Esophagus squamous epithelium (tissue), 4 donors: ENCODE measurements at regions not wholly inside any gene's neighbourhood (a gene's known extent, or its start where the extent isn't known, plus 50 kb on each side); places are given as distances from the start of the nearest gene placed in this dataset.

Experiments used
- POLR2A ChIP-seq, 4 donors: fragments of 450-650 bp; IDR thresholded peaks; one replicate each; pipeline ENCODE4 v1.6.1; 2017; ENCODE audit warnings: antibody characterized with exemption in 4 of 4, mild to moderate bottlenecking in 4 of 4, moderate library complexity in 3 of 4
- TF ChIP-seq, protein P1 (sequence below), 6 experiments: fragments of 450-650 bp in 4 of 6; fragments of 200-600 bp in 2 of 6; sonication (generic) in 2 of 6; IDR thresholded peaks; one replicate each; pipeline ENCODE4 v1.5.1; 2016 to 2019; ENCODE audit warnings: antibody characterized with exemption in 6 of 6, mild to moderate bottlenecking in 4 of 6, moderate library complexity in 4 of 6

DNA sequence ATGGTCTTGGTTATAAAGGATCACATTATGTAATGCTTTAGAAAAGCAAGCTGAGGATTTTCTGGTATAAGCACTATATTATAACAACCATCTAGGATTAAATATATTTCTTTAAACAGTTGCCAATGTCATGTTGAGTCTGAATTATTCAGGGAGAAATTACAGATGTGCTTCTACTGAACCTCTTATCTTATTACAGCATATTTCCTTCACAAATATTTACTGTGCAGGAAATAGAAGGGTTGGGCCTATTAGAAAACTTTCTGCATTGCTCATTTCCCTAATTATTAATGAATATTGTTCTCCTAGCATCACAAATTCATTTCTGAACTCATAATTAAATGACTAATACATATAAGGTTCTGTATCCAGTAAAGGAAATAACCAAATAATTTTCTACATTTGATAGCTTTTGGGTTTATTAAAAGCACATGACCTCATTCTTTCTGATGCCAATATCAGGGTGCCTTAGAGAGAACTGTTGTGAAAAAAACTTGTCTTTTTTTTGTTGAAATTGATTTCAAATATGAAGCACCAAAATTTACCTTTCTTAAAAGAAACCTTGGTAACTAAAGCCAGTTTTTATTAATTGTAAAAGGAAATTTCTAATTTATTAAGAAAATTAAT, 476.8 kb upstream of the PTGER4 start:
- TF ChIP-seq POLR2A (IDR thresholded peaks at IDR 0.05) = no peak
- TF ChIP-seq, protein P1, sequence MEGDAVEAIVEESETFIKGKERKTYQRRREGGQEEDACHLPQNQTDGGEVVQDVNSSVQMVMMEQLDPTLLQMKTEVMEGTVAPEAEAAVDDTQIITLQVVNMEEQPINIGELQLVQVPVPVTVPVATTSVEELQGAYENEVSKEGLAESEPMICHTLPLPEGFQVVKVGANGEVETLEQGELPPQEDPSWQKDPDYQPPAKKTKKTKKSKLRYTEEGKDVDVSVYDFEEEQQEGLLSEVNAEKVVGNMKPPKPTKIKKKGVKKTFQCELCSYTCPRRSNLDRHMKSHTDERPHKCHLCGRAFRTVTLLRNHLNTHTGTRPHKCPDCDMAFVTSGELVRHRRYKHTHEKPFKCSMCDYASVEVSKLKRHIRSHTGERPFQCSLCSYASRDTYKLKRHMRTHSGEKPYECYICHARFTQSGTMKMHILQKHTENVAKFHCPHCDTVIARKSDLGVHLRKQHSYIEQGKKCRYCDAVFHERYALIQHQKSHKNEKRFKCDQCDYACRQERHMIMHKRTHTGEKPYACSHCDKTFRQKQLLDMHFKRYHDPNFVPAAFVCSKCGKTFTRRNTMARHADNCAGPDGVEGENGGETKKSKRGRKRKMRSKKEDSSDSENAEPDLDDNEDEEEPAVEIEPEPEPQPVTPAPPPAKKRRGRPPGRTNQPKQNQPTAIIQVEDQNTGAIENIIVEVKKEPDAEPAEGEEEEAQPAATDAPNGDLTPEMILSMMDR (IDR thresholded peaks at IDR 0.05) = no peak
